HEK293 (cell line): ENCODE measurements at regions not wholly inside any gene's neighbourhood (a gene's known extent, or its start where the extent isn't known, plus 50 kb on each side); places are given as distances from the start of the nearest gene placed in this dataset.

Source experiments
- BCL11A ChIP-seq: fragments of 450-650 bp; formaldehyde crosslinking; IDR thresholded peaks from 2 replicates; pipeline ENCODE4 v1.5.1; 2016; ENCODE audit warnings: low read depth, missing biosample characterization, missing genetic modification characterization
- CTCF ChIP-seq: fragments of 450-650 bp; formaldehyde crosslinking; IDR thresholded peaks from 2 replicates; pipeline ENCODE4 v1.5.1; 2016; ENCODE audit warnings: missing biosample characterization, missing genetic modification characterization
- EGR2 ChIP-seq: fragments of 450-650 bp; formaldehyde crosslinking; IDR thresholded peaks from 2 replicates; pipeline ENCODE4 v1.5.1; 2016; ENCODE audit warnings: low read depth, missing biosample characterization, missing genetic modification characterization
- HOXA7 ChIP-seq: sonication (generic); formaldehyde crosslinking; IDR thresholded peaks from 2 replicates; pipeline ENCODE4 v1.8.1; 2022; ENCODE audit warnings: missing genetic modification reagents, borderline replicate concordance
- HOXD13 ChIP-seq: sonication (generic); formaldehyde crosslinking; IDR thresholded peaks from 2 replicates; pipeline ENCODE4 v1.8.0; 2022; ENCODE audit warnings: missing genetic modification reagents, borderline replicate concordance
- KLF8 ChIP-seq: fragments of 450-650 bp; formaldehyde crosslinking; IDR thresholded peaks from 2 replicates; pipeline ENCODE4 v1.5.1; 2016; ENCODE audit warnings: missing biosample characterization, missing genetic modification characterization
- OSR2 ChIP-seq: fragments of 450-650 bp; formaldehyde crosslinking; IDR thresholded peaks from 2 replicates; pipeline ENCODE4 v1.5.1; 2016; ENCODE audit warnings: missing biosample characterization, missing genetic modification characterization
- PRDM1 ChIP-seq: fragments of 450-650 bp; formaldehyde crosslinking; IDR thresholded peaks from 2 replicates; pipeline ENCODE4; 2016; ENCODE audit warnings: missing biosample characterization, missing genetic modification characterization
- REST ChIP-seq: fragments of 450-650 bp; formaldehyde crosslinking; IDR thresholded peaks from 2 replicates; pipeline ENCODE4 v1.5.1; 2016; ENCODE audit warnings: missing biosample characterization, missing genetic modification characterization
- ZNF280D ChIP-seq: fragments of 450-650 bp; formaldehyde crosslinking; IDR thresholded peaks from 2 replicates; pipeline ENCODE4 v1.5.1; 2016; ENCODE audit warnings: missing biosample characterization, missing genetic modification characterization
- ZNF610 ChIP-seq: fragments of 450-650 bp; formaldehyde crosslinking; IDR thresholded peaks from 2 replicates; pipeline ENCODE4 v1.5.1; 2016; ENCODE audit warnings: missing biosample characterization, missing genetic modification characterization, borderline replicate concordance
- ZNF785 ChIP-seq: fragments of 450-650 bp; formaldehyde crosslinking; IDR thresholded peaks from 2 replicates; pipeline ENCODE4 v1.5.1; 2016; ENCODE audit warnings: missing biosample characterization, missing genetic modification characterization
- ZNF843 ChIP-seq: fragments of 450-650 bp; formaldehyde crosslinking; IDR thresholded peaks from 2 replicates; pipeline ENCODE4 v1.5.1; 2016; ENCODE audit warnings: missing biosample characterization, missing genetic modification characterization

GRCh38 chr10:91341686-91342085 lies 68.5 kb upstream of the HECTD2 start:
- TF ChIP-seq HOXA7 (CRISPR knock-in tag) (no peak), PRDM1 (tag by site-specific recombination) (no peak), KLF8 (tag by site-specific recombination) (no peak), HOXD13 (CRISPR knock-in tag) (no peak), EGR2 (tag by site-specific recombination) (no peak), CTCF (tag by site-specific recombination) (no peak), ZNF280D (tag by site-specific recombination) (no peak), ZNF785 (tag by site-specific recombination) (no peak), BCL11A (tag by site-specific recombination) (no peak), ZNF843 (no peak), REST (tag by site-specific recombination) (no peak), OSR2 (no peak), ZNF610 (tag by site-specific recombination) (no peak)
